HG03135 (cell line): ENCODE measurements at regions not wholly inside any gene's neighbourhood (a gene's known extent, or its start where the extent isn't known, plus 50 kb on each side); places are given as distances from the start of the nearest gene placed in this dataset.
"Not testable (repeated sequence)": the region's sequence is repeated elsewhere in the genome, so short reads cannot be mapped to it uniquely, and the experiment has no call there.

Experiments used
- ATAC-seq: cut with Tn5 transposase; IDR thresholded peaks from one replicate; pipeline ENCODE4 v1.9.1; 2021; ENCODE audit warnings: mild to moderate bottlenecking, moderate library complexity; ENCODE audit not compliant: unreplicated experiment

GRCh38 chr3:87435926-87436620 is 159.7 kb upstream of the POU1F1 start:
- no peak for ATAC-seq

GRCh38 chr3:87433445-87433844 is 157.1 kb upstream of the POU1F1 start:
- not testable (repeated sequence) for ATAC-seq

GRCh38 chr3:87426918-87427317 is 150.5 kb upstream of the POU1F1 start:
- no peak for ATAC-seq

- no peak for ATAC-seq
Measured at GRCh38 chr3:87425056-87425455, 148.7 kb upstream of the POU1F1 start.

- ATAC-seq: no peak
Measured at GRCh38 chr3:87423336-87423735, 147.0 kb upstream of the POU1F1 start.

GRCh38 chr3:87422333-87422732 is 145.9 kb upstream of the POU1F1 start:
- no peak for ATAC-seq

- ATAC-seq: no peak
Measured at GRCh38 chr3:87420171-87420570, 143.8 kb upstream of the POU1F1 start.

GRCh38 chr3:87414271-87414670 is 137.9 kb upstream of the POU1F1 start:
- ATAC-seq: no peak

GRCh38 chr3:87413814-87414213 is 137.4 kb upstream of the POU1F1 start:
- no peak for ATAC-seq

GRCh38 chr3:87410110-87410509 is 133.7 kb upstream of the POU1F1 start:
- ATAC-seq: no peak

GRCh38 chr3:87398168-87398801 is 121.9 kb upstream of the POU1F1 start:
- no peak for ATAC-seq

GRCh38 chr3:87397211-87397610 is 120.8 kb upstream of the POU1F1 start:
- ATAC-seq: no peak

- no peak for ATAC-seq
Measured at GRCh38 chr3:87390821-87391220, 114.4 kb upstream of the POU1F1 start.

GRCh38 chr3:87390353-87390752 is 114.0 kb upstream of the POU1F1 start:
- ATAC-seq: no peak

- ATAC-seq: no peak
Measured at GRCh38 chr3:87375231-87375682, 98.9 kb upstream of the POU1F1 start.

GRCh38 chr3:87370007-87370406 is 93.6 kb upstream of the POU1F1 start:
- no peak for ATAC-seq

GRCh38 chr3:87367736-87368135 is 91.4 kb upstream of the POU1F1 start:
- ATAC-seq: no peak

- ATAC-seq: no peak
Measured at GRCh38 chr3:87363721-87364120, 87.3 kb upstream of the POU1F1 start.

- ATAC-seq: no peak
Measured at GRCh38 chr3:87361956-87362355, 85.6 kb upstream of the POU1F1 start.

- no peak for ATAC-seq
Measured at GRCh38 chr3:87361271-87361670, 84.9 kb upstream of the POU1F1 start.

- ATAC-seq: no peak
Measured at GRCh38 chr3:87359826-87360225, 83.4 kb upstream of the POU1F1 start.

- no peak for ATAC-seq
Measured at GRCh38 chr3:87359025-87359424, 82.6 kb upstream of the POU1F1 start.

- ATAC-seq: no peak
Measured at GRCh38 chr3:87358066-87358465, 81.7 kb upstream of the POU1F1 start.
